T47D (cell line): ENCODE measurements at regions not wholly inside any gene's neighbourhood (a gene's known extent, or its start where the extent isn't known, plus 50 kb on each side); places are given as distances from the start of the nearest gene placed in this dataset.
"Not testable (repeated sequence)": the region's sequence is repeated elsewhere in the genome, so short reads cannot be mapped to it uniquely, and the experiment has no call there.

ENCODE experiments used
- DNase-seq, 2 experiments: peaks; one replicate each; pipeline versions ENCODE4 v3.0.0 to v3.0.0-alpha.2; 2011 to 2012; ENCODE audit warnings: low read depth in 1 of 2, low spot score in 1 of 2
- JUND ChIP-seq: IDR thresholded peaks from 2 replicates; pipeline ENCODE4 v1.6.1; 2012; ENCODE audit warnings: low read depth
- in situ Hi-C: cut with HindIII; loops from 2 replicates; pipeline ENCODE4 v1.10.0; 2016; ENCODE audit warnings: low sequenced_read_pairs, low pct_unique_long_range_greater_than_20kb

GRCh38 chr1:91104712-91105111, 82.9 kb upstream of the ZNF644 start:
- TF ChIP-seq JUND = no peak
- in situ Hi-C loops = no loop called here
- DNase-seq = no peak

GRCh38 chr1:91101328-91101727, 79.5 kb upstream of the ZNF644 start:
- no peak for DNase-seq
- in situ Hi-C loops = no loop called here
- no peak for TF ChIP-seq JUND

GRCh38 chr1:91099746-91100621, 78.1 kb upstream of the ZNF644 start:
- in situ Hi-C loops = no loop called here
- peak in 1 of 2 experiments; percentile 12 for DNase-seq
- no peak for TF ChIP-seq JUND

- DNase-seq = no peak
- TF ChIP-seq JUND = no peak
- in situ Hi-C loops = no loop called here
These were observed 76.6 kb upstream of the ZNF644 start for GRCh38 chr1:91098299-91098906.

- DNase-seq = not testable (repeated sequence)
These were observed 73.5 kb upstream of the ZNF644 start for GRCh38 chr1:91095321-91095720.

GRCh38 chr1:91092503-91092902, 70.7 kb upstream of the ZNF644 start:
- TF ChIP-seq JUND = no peak
- DNase-seq = peak in 1 of 2 experiments; percentile 13
- in situ Hi-C loops = no loop called here

More at GRCh38 chr1:91095321-91095720, 73.5 kb upstream of the ZNF644 start:
- in situ Hi-C loops = not testable (repeated sequence)

- in situ Hi-C loops = no loop called here
- DNase-seq = peak in 1 of 2 experiments; percentile 62
- no peak for TF ChIP-seq JUND
These were observed 70.0 kb upstream of the ZNF644 start for GRCh38 chr1:91091812-91092211.

GRCh38 chr1:91080650-91081049, 58.8 kb upstream of the ZNF644 start:
- no peak for TF ChIP-seq JUND
- in situ Hi-C loops = no loop called here
- DNase-seq = no peak

- TF ChIP-seq JUND = no peak
- DNase-seq = no peak
- in situ Hi-C loops = no loop called here
These were observed 57.0 kb upstream of the ZNF644 start for GRCh38 chr1:91078859-91079258.

GRCh38 chr1:91076834-91077233, 55.0 kb upstream of the ZNF644 start:
- DNase-seq = no peak
- TF ChIP-seq JUND = no peak

GRCh38 chr1:91075233-91076135, 53.6 kb upstream of the ZNF644 start:
- in situ Hi-C loops = no loop called here
- no peak for DNase-seq
- no peak for TF ChIP-seq JUND

More at GRCh38 chr1:91076834-91077233, 55.0 kb upstream of the ZNF644 start:
- in situ Hi-C loops = no loop called here

GRCh38 chr1:91073299-91073698, 51.5 kb upstream of the ZNF644 start:
- in situ Hi-C loops = no loop called here
- TF ChIP-seq JUND = no peak
- DNase-seq = no peak
